Islet precursor cell (in vitro differentiated cells): ENCODE measurements at regions not wholly inside any gene's neighbourhood (a gene's known extent, or its start where the extent isn't known, plus 50 kb on each side); places are given as distances from the start of the nearest gene placed in this dataset.

Source experiments
- DNase-seq: peaks from one replicate; pipeline ENCODE4 v3.0.0-alpha.2; 2018

GRCh38 chr1:79688932-79689331, 682.4 kb upstream of the ADGRL4 start:
- DNase-seq: no peak

GRCh38 chr1:79683420-79683819, 676.9 kb upstream of the ADGRL4 start:
- DNase-seq: no peak

GRCh38 chr1:79682478-79682877, 675.9 kb upstream of the ADGRL4 start:
- no peak for DNase-seq

DNA sequence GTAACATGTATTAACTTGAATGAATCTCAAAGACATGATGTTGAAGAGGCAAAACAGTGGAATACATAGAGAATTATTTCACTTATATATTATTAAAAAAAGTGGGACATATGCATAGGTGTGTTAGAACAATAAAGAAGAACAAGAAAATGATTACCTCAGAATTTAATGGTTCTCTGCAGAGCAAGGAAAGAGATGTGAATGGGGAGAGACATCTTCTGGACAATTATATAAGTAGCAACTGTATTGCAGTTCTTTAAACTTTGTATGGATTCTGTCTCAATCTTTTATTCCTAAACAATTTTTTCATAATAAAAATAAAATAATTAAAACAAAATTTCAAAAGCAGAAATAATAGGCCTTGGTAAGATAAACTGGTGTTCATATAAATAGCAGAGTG, 674.9 kb upstream of the ADGRL4 start:
- DNase-seq: no peak

- DNase-seq: no peak
Observed at GRCh38 chr1:79679916-79680315, 673.4 kb upstream of the ADGRL4 start.

DNA sequence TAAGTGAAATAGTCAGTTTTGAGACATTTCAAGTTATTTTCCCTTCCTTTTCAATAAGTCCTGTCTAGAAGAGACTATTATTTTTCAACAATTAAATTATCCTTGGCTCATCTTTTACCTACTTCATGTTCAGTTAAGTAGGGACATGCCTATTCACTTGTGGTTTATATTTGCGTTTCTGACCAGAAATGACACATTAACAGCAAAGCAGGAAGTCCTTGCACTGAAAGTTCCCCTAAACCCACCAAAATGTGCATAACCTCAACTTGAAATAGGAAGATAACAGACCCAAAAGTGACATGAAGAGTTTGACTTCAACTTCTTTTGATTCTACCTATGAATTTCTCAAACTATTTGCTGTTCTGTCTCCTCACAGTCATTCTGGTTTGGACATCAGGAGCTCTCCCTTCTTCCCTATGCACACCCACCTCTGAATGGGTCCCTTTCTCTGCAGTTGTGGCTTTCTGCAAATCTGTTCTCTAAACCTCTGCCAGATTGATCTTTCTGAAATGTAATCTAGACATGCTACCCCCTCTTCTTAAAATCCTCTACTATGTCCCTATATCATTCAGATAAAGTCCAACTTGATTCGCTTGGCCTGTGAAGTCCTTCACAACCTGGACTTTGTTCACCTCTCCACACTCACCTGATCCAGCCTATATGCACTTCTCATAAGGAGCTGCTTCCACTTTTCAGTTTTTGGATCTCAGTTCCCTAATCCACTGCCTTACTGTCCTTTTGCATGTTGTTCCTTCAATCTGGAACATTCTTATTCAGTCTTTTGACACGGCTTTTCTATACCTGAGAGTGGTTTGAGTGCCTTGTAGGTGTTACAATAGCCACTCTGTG, 661.5 kb upstream of the ADGRL4 start:
- no peak for DNase-seq

GRCh38 chr1:79667166-79667565, 660.6 kb upstream of the ADGRL4 start:
- DNase-seq: no peak

DNA sequence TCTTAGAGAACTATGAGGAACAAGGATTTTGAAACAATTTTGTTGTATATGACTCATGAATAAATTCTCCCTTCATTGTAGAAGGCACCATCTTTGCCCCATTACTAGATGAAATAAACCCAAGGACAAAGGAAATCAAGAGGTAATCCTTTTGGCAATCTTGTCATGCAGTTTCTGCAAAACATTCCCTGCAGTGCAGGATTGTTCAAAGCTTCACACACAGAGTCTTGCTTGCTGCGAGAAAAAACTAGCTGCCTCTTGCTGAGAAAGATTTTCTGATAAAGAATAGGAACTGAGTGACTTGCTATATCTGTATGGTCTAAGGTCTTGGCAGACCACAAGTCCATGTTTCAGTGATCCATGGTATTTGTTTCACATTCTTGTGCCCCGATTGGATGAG, 657.4 kb upstream of the ADGRL4 start:
- no peak for DNase-seq

GRCh38 chr1:79662596-79662995, 656.1 kb upstream of the ADGRL4 start:
- no peak for DNase-seq

DNA sequence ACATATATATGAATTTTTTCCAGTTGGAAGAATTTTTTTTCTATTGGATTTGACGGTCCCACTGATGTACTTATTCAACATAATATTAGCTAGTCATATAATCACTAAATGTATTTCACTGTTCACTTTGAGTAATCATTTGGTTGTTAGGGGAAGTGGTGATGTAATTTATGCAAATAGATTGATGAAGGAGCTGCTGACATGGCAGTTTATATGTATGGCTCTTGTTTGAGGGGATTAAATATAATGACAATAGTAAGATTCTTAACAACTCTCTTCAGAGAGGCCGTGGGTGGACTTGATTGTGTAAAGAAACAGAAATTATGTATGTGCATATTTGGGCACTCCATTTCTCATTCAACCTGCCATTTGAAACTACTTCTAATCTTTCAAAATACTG, 653.6 kb upstream of the ADGRL4 start:
- no peak for DNase-seq

DNA sequence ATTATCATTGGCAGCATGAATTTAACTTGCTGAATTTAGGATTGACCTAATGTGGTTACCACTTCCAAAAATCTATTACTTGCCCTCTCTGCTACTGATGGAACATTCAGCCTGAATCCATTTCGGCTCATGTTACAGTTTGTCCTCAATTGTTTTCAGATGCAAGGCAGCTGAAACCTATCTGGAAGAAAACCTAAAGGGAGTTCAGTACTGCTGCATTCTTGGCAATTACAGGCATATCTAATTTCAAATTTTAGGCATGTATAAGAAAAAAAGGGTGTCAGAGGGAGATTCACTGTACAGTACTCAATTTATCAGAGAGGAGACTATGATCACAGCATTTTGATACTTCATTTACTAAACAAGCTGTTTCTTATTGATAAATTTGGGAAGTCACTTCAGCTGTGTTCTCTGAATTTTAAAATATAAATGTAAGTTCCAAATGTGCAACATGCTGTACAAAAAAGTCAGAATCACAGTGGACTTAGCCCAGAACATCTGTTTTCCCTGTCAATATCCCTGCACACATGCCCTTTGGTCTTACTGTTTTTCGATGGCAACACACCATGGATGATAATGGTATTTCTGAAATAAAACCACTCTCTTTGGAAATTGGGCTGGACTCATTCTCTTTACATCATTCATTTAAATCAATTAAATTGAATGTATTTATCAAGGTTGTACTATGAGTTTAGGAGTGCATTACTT, 651.6 kb upstream of the ADGRL4 start:
- no peak for DNase-seq

DNA sequence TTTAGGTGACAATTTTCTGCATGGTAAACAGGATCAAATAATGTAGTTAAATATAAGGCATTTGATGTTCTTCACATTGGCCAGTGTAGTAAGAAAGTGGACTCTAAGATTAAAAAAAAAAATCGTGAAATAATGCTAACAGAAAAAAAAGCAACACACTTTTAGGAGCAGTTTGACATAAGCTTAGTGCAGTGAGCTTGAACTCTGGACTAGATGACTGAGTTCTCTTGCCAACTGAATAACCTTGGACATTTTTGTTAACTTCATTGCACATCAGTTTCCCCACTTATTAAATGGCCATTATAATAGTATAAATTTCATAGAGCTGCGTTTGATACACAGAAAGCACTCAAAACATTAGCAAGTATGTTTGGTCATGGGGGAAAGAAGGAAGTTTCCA, 649.3 kb upstream of the ADGRL4 start:
- DNase-seq: no peak

- no peak for DNase-seq
Observed at GRCh38 chr1:79652426-79652825, 645.9 kb upstream of the ADGRL4 start.

GRCh38 chr1:79648126-79648525, 641.6 kb upstream of the ADGRL4 start:
- no peak for DNase-seq

DNA sequence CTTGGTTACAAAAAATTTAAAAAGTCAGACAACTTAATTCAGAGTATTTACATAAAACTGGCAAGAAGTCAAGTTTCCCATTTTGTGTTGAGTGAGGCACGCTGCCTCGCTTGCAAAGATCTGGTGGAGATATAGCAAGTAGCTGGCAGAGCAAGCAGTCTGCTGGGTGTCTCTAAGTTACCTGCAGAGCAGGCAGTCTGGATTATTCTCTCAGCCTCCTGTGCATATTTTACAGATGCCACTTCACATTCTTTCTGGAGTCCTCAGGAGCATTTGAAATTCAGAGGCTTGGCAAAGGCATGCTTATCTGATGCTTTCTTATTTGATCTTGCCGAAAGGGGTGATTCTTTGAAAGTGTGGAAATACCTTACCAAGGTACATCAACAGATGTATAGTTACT, 640.4 kb upstream of the ADGRL4 start:
- DNase-seq: peak; percentile 85

DNA sequence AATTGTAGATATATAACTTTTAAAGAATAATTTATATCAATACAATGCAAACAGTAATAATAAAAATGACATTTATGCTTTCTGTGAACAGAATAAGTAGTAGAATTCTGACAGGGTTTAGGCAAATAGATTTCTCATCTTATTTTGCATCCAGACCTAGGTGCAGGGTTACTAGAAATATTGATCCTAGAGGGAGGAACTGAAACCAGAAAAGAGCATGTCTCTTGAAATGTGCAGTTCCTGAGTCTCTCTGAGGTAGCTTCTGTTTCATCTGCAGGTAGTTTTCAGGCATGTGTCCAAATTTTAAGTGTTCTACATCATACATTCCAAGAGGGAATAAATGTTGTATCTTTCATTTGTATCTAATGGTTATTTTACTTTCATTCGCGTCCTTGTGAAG, 631.9 kb upstream of the ADGRL4 start:
- DNase-seq: no peak

GRCh38 chr1:79633456-79633855, 626.9 kb upstream of the ADGRL4 start:
- no peak for DNase-seq

- no peak for DNase-seq
Observed at GRCh38 chr1:79629414-79629813, 622.9 kb upstream of the ADGRL4 start.

DNA sequence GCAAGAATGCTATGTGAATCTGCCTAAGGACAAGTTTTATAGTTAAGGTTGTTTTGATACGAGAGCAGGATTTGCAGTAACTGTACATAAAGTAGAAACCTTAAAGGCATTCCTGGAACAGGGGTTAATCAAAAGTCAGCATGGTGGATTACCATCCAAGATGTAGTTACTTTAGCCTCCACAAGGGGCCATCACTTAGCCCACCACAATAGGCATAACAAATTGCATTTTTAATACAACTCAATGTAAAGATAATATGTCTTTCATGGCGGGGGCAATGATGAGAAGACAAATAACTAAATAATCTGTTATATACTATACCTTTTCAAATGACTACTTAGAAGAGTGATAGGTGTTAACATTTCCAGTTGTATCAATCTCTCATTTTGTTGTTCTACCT, 611.2 kb upstream of the ADGRL4 start:
- DNase-seq: no peak

DNA sequence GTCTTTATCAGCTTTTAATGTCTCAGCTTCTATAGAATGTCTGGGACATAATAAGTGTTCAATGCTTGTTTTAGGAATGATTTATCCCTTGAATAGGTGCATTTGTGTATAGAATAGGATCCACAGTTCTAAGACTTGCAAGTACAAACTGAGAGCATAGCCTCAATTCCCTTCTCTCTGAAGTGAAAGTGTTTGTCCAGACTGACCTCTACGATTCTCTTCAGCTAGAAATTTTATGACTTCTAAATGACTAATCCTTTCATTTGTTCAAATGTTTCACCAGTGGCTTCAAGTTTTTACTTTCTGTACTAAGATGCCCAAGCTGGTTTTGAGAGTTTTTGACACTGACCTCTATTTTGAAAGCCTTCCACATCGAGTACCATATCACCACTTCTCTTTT, 608.2 kb upstream of the ADGRL4 start:
- no peak for DNase-seq

DNA sequence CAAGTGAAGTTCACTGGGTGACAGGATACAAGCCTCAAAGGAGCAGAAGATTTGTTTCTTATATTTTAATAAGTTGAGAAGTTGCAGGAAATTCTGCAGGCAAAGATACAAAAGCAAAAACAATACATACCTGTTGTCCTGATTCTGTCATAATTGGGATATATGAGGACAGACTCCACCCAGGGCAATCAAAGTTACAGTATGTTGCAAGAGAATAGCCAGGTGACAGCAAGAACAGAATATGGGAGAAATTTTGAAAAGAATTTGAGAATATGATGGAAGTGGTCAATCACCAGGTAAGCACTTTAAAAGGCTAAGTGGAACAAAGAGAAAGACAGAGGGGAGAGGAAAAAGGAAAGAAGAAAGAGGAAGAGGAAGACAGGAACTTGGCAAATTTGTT, 607.6 kb upstream of the ADGRL4 start:
- no peak for DNase-seq

GRCh38 chr1:79613046-79613445, 606.5 kb upstream of the ADGRL4 start:
- no peak for DNase-seq

GRCh38 chr1:79604490-79605198, 598.1 kb upstream of the ADGRL4 start:
- DNase-seq: no peak

DNA sequence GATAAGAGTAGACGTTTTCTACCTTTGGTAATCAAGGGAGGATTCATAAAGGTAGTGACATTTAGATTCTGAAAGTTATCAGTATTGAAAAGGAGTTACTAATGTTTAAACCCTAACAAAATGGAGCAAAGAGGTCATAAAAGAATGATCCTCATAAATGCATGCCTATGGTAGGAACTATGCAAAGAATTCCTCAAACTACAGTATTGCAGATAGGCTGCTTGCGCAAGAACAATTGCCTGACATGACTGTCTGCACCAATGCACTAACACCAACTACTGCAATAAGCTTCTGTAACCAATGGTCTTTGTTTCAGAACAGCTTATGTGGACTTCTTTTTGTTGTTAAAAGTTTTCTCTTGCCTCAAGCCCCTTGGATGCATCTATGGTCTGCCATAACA, 597.3 kb upstream of the ADGRL4 start:
- no peak for DNase-seq
